PC-3 (cell line): ENCODE measurements at regions not wholly inside any gene's neighbourhood (a gene's known extent, or its start where the extent isn't known, plus 50 kb on each side); places are given as distances from the start of the nearest gene placed in this dataset.

Source experiments
- CTCF ChIP-seq: fragments of 300-600 bp; sonication (generic); conservative IDR thresholded peaks from 2 replicates; pipeline ENCODE4 v1.5.1; 2017; ENCODE audit warnings: antibody characterized with exemption, low read depth, mild to moderate bottlenecking, low read length
- EZH2 ChIP-seq: fragments of 300-600 bp; sonication (generic); IDR thresholded peaks from one replicate; pipeline ENCODE4 v1.6.1; 2017; ENCODE audit warnings: antibody characterized with exemption, mild to moderate bottlenecking, low read length; ENCODE audit not compliant: unreplicated experiment
- EZH2phosphoT487 ChIP-seq: fragments of 300-600 bp; sonication (generic); IDR thresholded peaks from 2 replicates; pipeline ENCODE4 v1.6.1; 2018; ENCODE audit warnings: mild to moderate bottlenecking, antibody characterized with exemption, low read length, borderline replicate concordance

GRCh38 chr12:131316388-131316787 is 362.7 kb downstream of the ADGRD1 start:
- no peak for TF ChIP-seq CTCF
- no peak for TF ChIP-seq EZH2phosphoT487
- TF ChIP-seq EZH2 = no peak
